Activated CD4-positive, alpha-beta T cell treated with anti-CD3 and anti-CD28 coated beads, Interleukin-2, amount 10 ng/mL, durations not matched to agents 7 days and 5 days (primary cell): ENCODE measurements at regions not wholly inside any gene's neighbourhood (a gene's known extent, or its start where the extent isn't known, plus 50 kb on each side); places are given as distances from the start of the nearest gene placed in this dataset.
A peak's percentile ranks its signal among the peaks of the same experiment; 100 is the strongest.

ENCODE experiments used
- CTCF ChIA-PET: fragments of 350-600 bp; sonication (Branson Sonifier 250); formaldehyde crosslinking; loops from one replicate; lab custom pipeline; 2021; ENCODE audit warnings: antibody characterized with exemption; lab: Charles Lee
- POLR2A ChIA-PET: fragments of 350-600 bp; sonication (Branson Sonifier 250); formaldehyde crosslinking; loops from one replicate; lab custom pipeline; 2021; ENCODE audit warnings: antibody characterized with exemption; lab: Charles Lee
- DNase-seq: peaks from one replicate; pipeline ENCODE4 v3.0.0-alpha.2; 2020
- H3K27ac Mint-ChIP-seq: one replicate; pipeline ENCODE4 v1.8.0; 2021; ENCODE audit warnings: mild to moderate bottlenecking, moderate library complexity, mixed read lengths
- H3K27me3 Mint-ChIP-seq: one replicate; pipeline ENCODE4 v1.8.0; 2021; ENCODE audit warnings: mixed read lengths
- H3K36me3 Mint-ChIP-seq: one replicate; pipeline ENCODE4 v1.8.0; 2021; ENCODE audit warnings: low read depth, mixed read lengths
- H3K4me1 Mint-ChIP-seq: one replicate; pipeline ENCODE4 v1.8.0; 2021; ENCODE audit warnings: mixed read lengths
- H3K4me3 Mint-ChIP-seq: one replicate; pipeline ENCODE4 v1.8.0; 2021; ENCODE audit warnings: mild to moderate bottlenecking, moderate library complexity, mixed read lengths
- H3K9me3 Mint-ChIP-seq: one replicate; pipeline ENCODE4 v1.8.0; 2021; ENCODE audit warnings: mixed read lengths

GRCh38 chr7:42747044-42747443, 164.8 kb downstream of the C7orf25 start:
- Mint-ChIP-seq H3K4me1 (no peaks in the 10 kb centered on the region), H3K36me3 (no peaks in the 10 kb centered on the region), H3K27me3 (no peaks in the 10 kb centered on the region), H3K27ac (no peak overlapping the region), H3K9me3 (no peaks in the 10 kb centered on the region), H3K4me3 (no peak overlapping the region)
- ChIA-PET CTCF (no interaction called here), POLR2A (no interaction called here)
- DNase-seq: no peak

GRCh38 chr7:42746214-42746613, 165.7 kb downstream of the C7orf25 start:
- Mint-ChIP-seq H3K9me3 (no peaks in the 10 kb centered on the region), H3K4me1 (no peaks in the 10 kb centered on the region), H3K27me3 (no peaks in the 10 kb centered on the region), H3K4me3 (no peak overlapping the region), H3K36me3 (no peaks in the 10 kb centered on the region), H3K27ac (no peak overlapping the region)
- POLR2A ChIA-PET: no interaction called here
- CTCF ChIA-PET: interaction anchor here (1.3 kb wide), 1 partner anchor 30 kb away, joined by 3 read pairs; no protein-coding TSS in a partner anchor
- DNase-seq: no peak

- Mint-ChIP-seq H3K27me3 (no peaks in the 10 kb centered on the region), H3K9me3 (no peaks in the 10 kb centered on the region), H3K36me3 (no peaks in the 10 kb centered on the region), H3K4me3 (no peak overlapping the region), H3K4me1 (no peaks in the 10 kb centered on the region), H3K27ac (no peak overlapping the region)
- POLR2A ChIA-PET: no interaction called here
- DNase-seq: peak; percentile 32
- CTCF ChIA-PET: interaction anchor here (1.3 kb wide), 1 partner anchor 29 kb away, joined by 3 read pairs; no protein-coding TSS in a partner anchor
Measured at GRCh38 chr7:42745357-42746059, 166.4 kb downstream of the C7orf25 start.

- Mint-ChIP-seq H3K4me1 (no peaks in the 10 kb centered on the region), H3K4me3 (no peak overlapping the region)
- CTCF ChIA-PET: interaction anchor here (1.3 kb wide), 1 partner anchor 29 kb away, joined by 3 read pairs; no protein-coding TSS in a partner anchor
Measured at GRCh38 chr7:42744746-42745145, 167.1 kb downstream of the C7orf25 start.

GRCh38 chr7:42743077-42743858, 168.6 kb downstream of the C7orf25 start:
- POLR2A ChIA-PET: no interaction called here
- no peaks in the 10 kb centered on the region for H3K9me3 Mint-ChIP-seq
- no peaks in the 10 kb centered on the region for H3K27me3 Mint-ChIP-seq
- H3K36me3 Mint-ChIP-seq: no peaks in the 10 kb centered on the region
- CTCF ChIA-PET: no interaction called here
- H3K27ac Mint-ChIP-seq: no peak overlapping the region
- H3K4me1 Mint-ChIP-seq: no peaks in the 10 kb centered on the region
- no peak overlapping the region for H3K4me3 Mint-ChIP-seq
- DNase-seq: no peak

More at GRCh38 chr7:42744746-42745145, 167.1 kb downstream of the C7orf25 start:
- no peak overlapping the region for H3K27ac Mint-ChIP-seq
- DNase-seq: no peak
- H3K36me3 Mint-ChIP-seq: no peaks in the 10 kb centered on the region
- POLR2A ChIA-PET: no interaction called here
- H3K9me3 Mint-ChIP-seq: no peaks in the 10 kb centered on the region
- H3K27me3 Mint-ChIP-seq: no peaks in the 10 kb centered on the region

- CTCF ChIA-PET: interaction anchor here (0.6 kb wide), 1 partner anchor 23 kb away, joined by 3 read pairs; no protein-coding TSS in a partner anchor
- Mint-ChIP-seq H3K36me3 (no peaks in the 10 kb centered on the region), H3K27me3 (no peaks in the 10 kb centered on the region), H3K4me3 (no peak overlapping the region), H3K27ac (no peak overlapping the region), H3K9me3 (no peaks in the 10 kb centered on the region), H3K4me1 (no peaks in the 10 kb centered on the region)
- POLR2A ChIA-PET: no interaction called here
- no peak for DNase-seq
Measured at GRCh38 chr7:42742318-42742717, 169.6 kb downstream of the C7orf25 start.

- H3K4me1 Mint-ChIP-seq: no peaks in the 10 kb centered on the region
- no peaks in the 10 kb centered on the region for H3K9me3 Mint-ChIP-seq
- H3K4me3 Mint-ChIP-seq: no peak overlapping the region
- H3K27ac Mint-ChIP-seq: no peak overlapping the region
- no peak for DNase-seq
- ChIA-PET POLR2A (no interaction called here), CTCF (no interaction called here)
- H3K27me3 Mint-ChIP-seq: no peaks in the 10 kb centered on the region
- H3K36me3 Mint-ChIP-seq: no peaks in the 10 kb centered on the region
Measured at GRCh38 chr7:42740408-42740807, 171.5 kb downstream of the C7orf25 start.

GRCh38 chr7:42739638-42740037, 172.2 kb downstream of the C7orf25 start:
- no peaks in the 10 kb centered on the region for H3K9me3 Mint-ChIP-seq
- H3K27ac Mint-ChIP-seq: no peak overlapping the region
- no peak for DNase-seq
- H3K36me3 Mint-ChIP-seq: no peaks in the 10 kb centered on the region
- ChIA-PET POLR2A (no interaction called here), CTCF (no interaction called here)
- H3K4me3 Mint-ChIP-seq: no peak overlapping the region
- no peaks in the 10 kb centered on the region for H3K4me1 Mint-ChIP-seq
- H3K27me3 Mint-ChIP-seq: no peaks in the 10 kb centered on the region

GRCh38 chr7:42736931-42737330, 174.9 kb downstream of the C7orf25 start:
- POLR2A ChIA-PET: no interaction called here
- Mint-ChIP-seq H3K27ac (no peak overlapping the region), H3K9me3 (no peaks in the 10 kb centered on the region), H3K36me3 (no peaks in the 10 kb centered on the region), H3K4me1 (no peaks in the 10 kb centered on the region), H3K27me3 (no peaks in the 10 kb centered on the region), H3K4me3 (no peak overlapping the region)
- CTCF ChIA-PET: no interaction called here
- no peak for DNase-seq

- POLR2A ChIA-PET: no interaction called here
Measured at GRCh38 chr7:42735081-42735480, 176.8 kb downstream of the C7orf25 start.

GRCh38 chr7:42734568-42734967, 177.3 kb downstream of the C7orf25 start:
- Mint-ChIP-seq H3K9me3 (no peaks in the 10 kb centered on the region), H3K4me1 (no peaks in the 10 kb centered on the region), H3K27me3 (no peaks in the 10 kb centered on the region), H3K27ac (no peak overlapping the region), H3K4me3 (no peak overlapping the region), H3K36me3 (no peaks in the 10 kb centered on the region)
- no peak for DNase-seq
- CTCF ChIA-PET: no interaction called here
- POLR2A ChIA-PET: no interaction called here

More at GRCh38 chr7:42735081-42735480, 176.8 kb downstream of the C7orf25 start:
- no peak overlapping the region for H3K4me3 Mint-ChIP-seq
- no peak overlapping the region for H3K27ac Mint-ChIP-seq
- H3K36me3 Mint-ChIP-seq: no peaks in the 10 kb centered on the region
- no peaks in the 10 kb centered on the region for H3K4me1 Mint-ChIP-seq
- no peak for DNase-seq
- H3K27me3 Mint-ChIP-seq: no peaks in the 10 kb centered on the region
- CTCF ChIA-PET: no interaction called here
- no peaks in the 10 kb centered on the region for H3K9me3 Mint-ChIP-seq

- H3K27ac Mint-ChIP-seq: no peak overlapping the region
- ChIA-PET POLR2A (no interaction called here), CTCF (no interaction called here)
- no peaks in the 10 kb centered on the region for H3K9me3 Mint-ChIP-seq
- no peak overlapping the region for H3K4me3 Mint-ChIP-seq
- H3K36me3 Mint-ChIP-seq: no peaks in the 10 kb centered on the region
- no peaks in the 10 kb centered on the region for H3K4me1 Mint-ChIP-seq
- DNase-seq: no peak
- H3K27me3 Mint-ChIP-seq: no peaks in the 10 kb centered on the region
Measured at GRCh38 chr7:42733040-42733439, 178.8 kb downstream of the C7orf25 start.

GRCh38 chr7:42730586-42730985, 181.3 kb downstream of the C7orf25 start:
- no peak overlapping the region for H3K27ac Mint-ChIP-seq

More at GRCh38 chr7:42730586-42730985, 181.3 kb downstream of the C7orf25 start:
- DNase-seq: no peak
- Mint-ChIP-seq H3K4me3 (no peak overlapping the region), H3K27me3 (no peaks in the 10 kb centered on the region), H3K4me1 (no peaks in the 10 kb centered on the region), H3K36me3 (no peaks in the 10 kb centered on the region), H3K9me3 (no peaks in the 10 kb centered on the region)
- POLR2A ChIA-PET: no interaction called here
- CTCF ChIA-PET: no interaction called here
